HG03039 (cell line): ENCODE measurements at regions not wholly inside any gene's neighbourhood (a gene's known extent, or its start where the extent isn't known, plus 50 kb on each side); places are given as distances from the start of the nearest gene placed in this dataset.

ENCODE experiments used
- ATAC-seq: cut with Tn5 transposase; IDR thresholded peaks from one replicate; pipeline ENCODE4 v1.9.1; 2021; ENCODE audit warnings: mild to moderate bottlenecking, moderate library complexity; ENCODE audit not compliant: unreplicated experiment

GRCh38 chr14:49467091-49467490 lies 119.1 kb downstream of the RPS29 start:
- no peak for ATAC-seq

GRCh38 chr14:49464885-49465284 lies 121.3 kb downstream of the RPS29 start:
- no peak for ATAC-seq

- ATAC-seq: no peak
Observed at GRCh38 chr14:49463146-49463545, 123.0 kb downstream of the RPS29 start.

GRCh38 chr14:49461529-49462401 lies 124.4 kb downstream of the RPS29 start:
- ATAC-seq: peak; percentile 89

GRCh38 chr14:49460662-49461061 lies 125.5 kb downstream of the RPS29 start:
- no peak for ATAC-seq

GRCh38 chr14:49456589-49456988 lies 129.6 kb downstream of the RPS29 start:
- no peak for ATAC-seq

GRCh38 chr14:49451938-49452337 lies 134.2 kb downstream of the RPS29 start:
- ATAC-seq: no peak

- no peak for ATAC-seq
Observed at GRCh38 chr14:49449749-49450148, 136.4 kb downstream of the RPS29 start.

- ATAC-seq: no peak
Observed at GRCh38 chr14:49447540-49448107, 138.6 kb downstream of the RPS29 start.

GRCh38 chr14:49446801-49447200 lies 139.4 kb downstream of the RPS29 start:
- ATAC-seq: no peak

- ATAC-seq: no peak
Observed at GRCh38 chr14:49438256-49438770, 147.9 kb downstream of the RPS29 start.

- ATAC-seq: no peak
Observed at GRCh38 chr14:49428076-49428475, 158.1 kb downstream of the RPS29 start.

GRCh38 chr14:49427117-49427516 lies 159.1 kb downstream of the RPS29 start:
- ATAC-seq: no peak

- no peak for ATAC-seq
Observed at GRCh38 chr14:49425921-49426320, 160.3 kb downstream of the RPS29 start.

GRCh38 chr14:49424436-49425331 lies 161.5 kb downstream of the RPS29 start:
- no peak for ATAC-seq

- ATAC-seq: peak; percentile 75
Observed at GRCh38 chr14:49420201-49420600, 166.0 kb downstream of the RPS29 start.

GRCh38 chr14:49418789-49419188 lies 167.4 kb downstream of the RPS29 start:
- ATAC-seq: no peak

GRCh38 chr14:49417790-49418189 lies 168.4 kb downstream of the RPS29 start:
- ATAC-seq: no peak

- ATAC-seq: no peak
Observed at GRCh38 chr14:49408187-49408933, 177.8 kb downstream of the RPS29 start.

GRCh38 chr14:49405291-49405690 lies 180.9 kb downstream of the RPS29 start:
- no peak for ATAC-seq
